ENCODE measurements at regions not wholly inside any gene's neighbourhood (a gene's known extent, or its start where the extent isn't known, plus 50 kb on each side); places are given as distances from the start of the nearest gene placed in this dataset.

DNA sequence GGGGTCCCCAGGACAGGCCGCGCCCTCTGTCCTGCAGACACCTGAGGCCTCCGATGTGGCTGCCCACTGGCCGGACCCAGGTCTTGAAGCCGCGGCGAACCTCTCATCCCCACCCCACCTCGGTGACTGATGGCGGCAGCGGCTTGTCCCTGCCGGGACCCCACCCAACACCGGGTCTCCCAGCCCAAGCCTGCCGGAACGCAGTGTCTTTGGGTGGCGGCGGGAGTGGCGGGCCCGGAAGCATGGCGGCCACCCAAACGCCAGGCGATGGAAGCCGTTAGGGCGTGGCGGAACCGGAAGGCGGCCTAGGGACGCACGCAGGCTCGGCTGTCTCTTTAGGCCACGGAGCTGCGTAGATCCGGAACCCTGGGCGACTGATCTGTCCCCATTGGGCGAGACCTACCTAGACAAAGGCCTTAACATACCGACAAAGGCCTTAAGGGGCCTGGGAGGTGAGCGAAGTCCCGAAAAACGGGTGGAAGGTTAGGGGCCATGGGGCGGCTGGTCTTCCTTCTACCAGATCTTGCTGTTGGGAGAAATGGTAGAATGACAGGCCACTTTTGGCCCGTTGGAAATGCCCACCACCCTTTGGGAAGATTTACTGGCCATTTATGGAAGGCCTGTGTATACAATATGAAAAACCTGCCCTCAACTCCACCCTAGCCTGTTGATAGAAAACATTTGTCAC lies 94.6 kb upstream of the SMC2 start:
- TF ChIP-seq KDM5A (IDR thresholded peaks at IDR 0.05; ENCODE audit: borderline replicate concordance, low read length) (no peak), CTCF (CRISPR knock-in tag; IDR thresholded peaks at IDR 0.05) (no peak), SMAD3 (CRISPR knock-in tag; IDR thresholded peaks at IDR 0.05) (no peak), NR2F1 (CRISPR knock-in tag; IDR thresholded peaks at IDR 0.05) (no peak), KAT2B (IDR thresholded peaks at IDR 0.05; ENCODE audit: borderline replicate concordance, low read depth, low read length) (no peak), ZNF558 (CRISPR knock-in tag; IDR thresholded peaks at IDR 0.05; ENCODE audit: borderline replicate concordance) (no peak), ZBTB49 (CRISPR knock-in tag; IDR thresholded peaks at IDR 0.05; ENCODE audit: borderline replicate concordance) (no peak), EP300 (IDR thresholded peaks at IDR 0.05; ENCODE audit: low read depth in 2 of 2, low read length in 2 of 2) (no peak), EP300 (CRISPR knock-in tag; IDR thresholded peaks at IDR 0.05; ENCODE audit: borderline replicate concordance) (no peak), POLR2AphosphoS5 (IDR thresholded peaks at IDR 0.05; ENCODE audit: low read depth, low read length) (no peak)
